ENCODE measurements at regions not wholly inside any gene's neighbourhood (a gene's known extent, or its start where the extent isn't known, plus 50 kb on each side); places are given as distances from the start of the nearest gene placed in this dataset.

DNA sequence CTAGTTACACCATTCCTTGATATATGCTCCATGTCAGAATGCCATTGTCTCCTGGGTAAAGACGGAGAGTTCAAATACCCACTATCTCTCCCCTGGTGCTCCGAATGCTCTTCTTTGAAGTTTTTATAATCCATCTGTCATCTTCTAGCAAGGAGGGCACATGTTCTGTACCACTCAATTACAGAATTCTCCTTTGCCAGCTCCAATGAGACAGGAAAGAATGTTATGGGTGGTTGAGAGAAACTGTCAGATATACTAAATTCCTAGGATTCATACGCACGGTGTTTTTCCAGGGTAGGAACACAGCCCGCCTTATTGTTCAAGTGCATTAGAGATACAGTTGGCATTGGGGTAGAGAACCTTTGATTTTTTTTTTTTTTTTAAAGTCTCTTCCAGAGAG is 118.0 kb upstream of the ZNF536 start:
- H2AFZ ChIP-seq (ENCODE audit: low read length) = no peak overlapping the region
- no peak for DNase-seq
- H3K4me3 ChIP-seq (ENCODE audit: low read length) = no peak overlapping the region
- H3K79me2 ChIP-seq (ENCODE audit: low read length) = no peaks in the 10 kb centered on the region
- H3K27me3 ChIP-seq (replicated peaks; ENCODE audit: insufficient read depth, low read length) = peaks cover 94% of the 10 kb centered on the region
- H3K27ac ChIP-seq (ENCODE audit: low read length) = no peak overlapping the region
- H4K20me1 ChIP-seq (ENCODE audit: insufficient read depth, low read length) = no peaks in the 10 kb centered on the region
- no peaks in the 10 kb centered on the region for H3K36me3 ChIP-seq (replicated peaks; ENCODE audit: insufficient read depth, low read length)
- no peaks in the 10 kb centered on the region for H3K4me1 ChIP-seq (ENCODE audit: low read length)
- H3K9me2 ChIP-seq (replicated peaks; ENCODE audit: insufficient read depth, low read length) = no peaks in the 10 kb centered on the region
- TF ChIP-seq EZH2 (optimal IDR thresholded peaks at IDR 0.05; ENCODE audit: low read depth, low read length) (no peak), EZH2phosphoT487 (IDR thresholded peaks at IDR 0.05; ENCODE audit: low read length) (no peak)
- TF ChIP-seq, protein P1, sequence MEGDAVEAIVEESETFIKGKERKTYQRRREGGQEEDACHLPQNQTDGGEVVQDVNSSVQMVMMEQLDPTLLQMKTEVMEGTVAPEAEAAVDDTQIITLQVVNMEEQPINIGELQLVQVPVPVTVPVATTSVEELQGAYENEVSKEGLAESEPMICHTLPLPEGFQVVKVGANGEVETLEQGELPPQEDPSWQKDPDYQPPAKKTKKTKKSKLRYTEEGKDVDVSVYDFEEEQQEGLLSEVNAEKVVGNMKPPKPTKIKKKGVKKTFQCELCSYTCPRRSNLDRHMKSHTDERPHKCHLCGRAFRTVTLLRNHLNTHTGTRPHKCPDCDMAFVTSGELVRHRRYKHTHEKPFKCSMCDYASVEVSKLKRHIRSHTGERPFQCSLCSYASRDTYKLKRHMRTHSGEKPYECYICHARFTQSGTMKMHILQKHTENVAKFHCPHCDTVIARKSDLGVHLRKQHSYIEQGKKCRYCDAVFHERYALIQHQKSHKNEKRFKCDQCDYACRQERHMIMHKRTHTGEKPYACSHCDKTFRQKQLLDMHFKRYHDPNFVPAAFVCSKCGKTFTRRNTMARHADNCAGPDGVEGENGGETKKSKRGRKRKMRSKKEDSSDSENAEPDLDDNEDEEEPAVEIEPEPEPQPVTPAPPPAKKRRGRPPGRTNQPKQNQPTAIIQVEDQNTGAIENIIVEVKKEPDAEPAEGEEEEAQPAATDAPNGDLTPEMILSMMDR (IDR thresholded peaks at IDR 0.05; ENCODE audit: low read length) = no peak
- H3K4me2 ChIP-seq (ENCODE audit: low read depth, low read length) = no peak overlapping the region
- H3F3A ChIP-seq (ENCODE audit: insufficient read depth, low read length) = no peaks in the 10 kb centered on the region
- H3K9ac ChIP-seq (ENCODE audit: low read length) = no peak overlapping the region
- no peaks in the 10 kb centered on the region for H3K9me3 ChIP-seq (replicated peaks; ENCODE audit: insufficient read depth, low read length)

DNA sequence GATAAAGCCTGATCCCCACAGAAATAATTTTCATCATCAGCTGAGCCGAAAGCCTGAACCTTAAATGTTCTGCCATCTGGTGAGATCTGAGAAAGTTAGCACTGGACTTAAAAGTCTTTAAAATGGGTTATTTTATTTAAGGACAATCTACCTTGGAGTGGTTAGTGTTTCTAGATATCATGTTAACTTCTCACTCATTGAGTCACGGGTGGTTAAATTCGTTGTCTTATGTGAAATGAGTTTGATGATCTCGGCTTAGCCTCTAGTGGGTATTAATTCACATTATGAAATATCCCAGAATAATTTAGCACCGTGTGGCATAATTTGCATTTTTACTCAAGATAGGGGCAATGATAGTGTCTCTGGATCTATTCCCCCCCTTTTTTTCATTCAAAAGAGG is 117.4 kb upstream of the ZNF536 start:
- H3K27ac ChIP-seq (ENCODE audit: low read length) = no peak overlapping the region
- no peaks in the 10 kb centered on the region for H3K4me1 ChIP-seq (ENCODE audit: low read length)
- H3K9ac ChIP-seq (ENCODE audit: low read length) = no peak overlapping the region
- no peaks in the 10 kb centered on the region for H3F3A ChIP-seq (ENCODE audit: insufficient read depth, low read length)
- H2AFZ ChIP-seq (ENCODE audit: low read length) = no peak overlapping the region
- H3K4me3 ChIP-seq (ENCODE audit: low read length) = no peak overlapping the region
- no peak overlapping the region for H3K4me2 ChIP-seq (ENCODE audit: low read depth, low read length)
- DNase-seq = no peak
- no peaks in the 10 kb centered on the region for H4K20me1 ChIP-seq (ENCODE audit: insufficient read depth, low read length)
- H3K9me2 ChIP-seq (replicated peaks; ENCODE audit: insufficient read depth, low read length) = no peaks in the 10 kb centered on the region
- TF ChIP-seq EZH2phosphoT487 (IDR thresholded peaks at IDR 0.05; ENCODE audit: low read length) (no peak), EZH2 (optimal IDR thresholded peaks at IDR 0.05; ENCODE audit: low read depth, low read length) (no peak)
- TF ChIP-seq, protein P1 (IDR thresholded peaks at IDR 0.05; ENCODE audit: low read length) = no peak
- no peaks in the 10 kb centered on the region for H3K9me3 ChIP-seq (replicated peaks; ENCODE audit: insufficient read depth, low read length)
- no peaks in the 10 kb centered on the region for H3K36me3 ChIP-seq (replicated peaks; ENCODE audit: insufficient read depth, low read length)
- no peaks in the 10 kb centered on the region for H3K79me2 ChIP-seq (ENCODE audit: low read length)
- H3K27me3 ChIP-seq (replicated peaks; ENCODE audit: insufficient read depth, low read length) = peaks cover 96% of the 10 kb centered on the region

DNA sequence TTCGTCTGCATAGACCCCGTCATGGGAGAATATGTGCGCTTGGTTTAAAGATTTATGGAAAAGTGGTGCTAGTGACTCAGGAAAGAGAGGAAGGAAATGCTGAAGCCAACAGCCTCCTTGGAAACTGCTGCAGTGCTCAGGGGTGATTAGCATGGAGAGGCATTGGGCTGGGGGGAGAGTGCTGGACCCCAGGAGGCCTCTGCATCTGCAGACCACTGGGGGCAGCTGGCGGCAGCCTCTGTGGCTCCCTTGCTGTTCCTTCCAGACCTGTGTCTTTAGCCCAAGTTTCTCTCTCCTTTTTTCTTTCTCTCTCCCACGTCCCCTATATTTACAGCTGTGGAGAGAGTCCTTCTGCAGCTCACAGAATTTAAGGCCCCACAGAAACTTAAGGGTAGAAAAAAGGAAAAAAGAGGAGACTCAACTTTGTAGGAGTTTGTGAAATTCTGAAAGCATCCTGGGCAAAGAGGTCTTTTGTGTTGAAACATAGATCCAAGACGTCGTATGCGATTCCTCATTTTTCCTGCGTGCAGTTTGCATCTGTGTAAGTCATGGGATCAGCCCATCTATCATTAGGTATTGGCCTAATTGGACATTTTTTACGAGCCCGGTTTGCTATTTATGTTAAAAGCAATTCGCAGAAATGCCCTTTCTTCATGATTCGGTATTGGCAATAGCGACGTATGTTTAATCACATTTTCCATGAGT is 116.2 kb upstream of the ZNF536 start:
- Histone ChIP-seq H3K4me1 (ENCODE audit: low read length) (no peaks in the 10 kb centered on the region), H3K4me2 (ENCODE audit: low read depth, low read length) (no peak overlapping the region), H3K27me3 (replicated peaks; ENCODE audit: insufficient read depth, low read length) (peaks cover 95% of the 10 kb centered on the region), H3K9me3 (replicated peaks; ENCODE audit: insufficient read depth, low read length) (no peaks in the 10 kb centered on the region), H2AFZ (ENCODE audit: low read length) (no peak overlapping the region), H3K79me2 (ENCODE audit: low read length) (no peaks in the 10 kb centered on the region), H3K9me2 (replicated peaks; ENCODE audit: insufficient read depth, low read length) (no peaks in the 10 kb centered on the region), H3K27ac (ENCODE audit: low read length) (no peak overlapping the region), H3K4me3 (ENCODE audit: low read length) (no peak overlapping the region), H3K9ac (ENCODE audit: low read length) (no peak overlapping the region), H3K36me3 (replicated peaks; ENCODE audit: insufficient read depth, low read length) (no peaks in the 10 kb centered on the region), H4K20me1 (ENCODE audit: insufficient read depth, low read length) (no peaks in the 10 kb centered on the region), H3F3A (ENCODE audit: insufficient read depth, low read length) (no peaks in the 10 kb centered on the region)
- no peak for DNase-seq
- TF ChIP-seq, protein P1 (IDR thresholded peaks at IDR 0.05; ENCODE audit: low read length) = no peak
- TF ChIP-seq EZH2 (optimal IDR thresholded peaks at IDR 0.05; ENCODE audit: low read depth, low read length) (no peak), EZH2phosphoT487 (IDR thresholded peaks at IDR 0.05; ENCODE audit: low read length) (no peak)

Measured in MM.1S (cell line).